ENCODE measurements at regions not wholly inside any gene's neighbourhood (a gene's known extent, or its start where the extent isn't known, plus 50 kb on each side); places are given as distances from the start of the nearest gene placed in this dataset.
"Not testable (repeated sequence)": the region's sequence is repeated elsewhere in the genome, so short reads cannot be mapped to it uniquely, and the experiment has no call there.

GRCh38 chr4:3638080-3638795, 106.0 kb upstream of the LRPAP1 start:
- H3K9me3 Mint-ChIP-seq: peaks cover 13% of the 10 kb centered on the region

GRCh38 chr4:3637326-3638016, 105.2 kb upstream of the LRPAP1 start:
- no peak for TF ChIP-seq EZH2 (IDR thresholded peaks at IDR 0.05)
- no peak for TF ChIP-seq CTCF (IDR thresholded peaks at IDR 0.05)
- no peak for TF ChIP-seq EZH2phosphoT487 (IDR thresholded peaks at IDR 0.05)
- no peak overlapping the region for H3K4me2 ChIP-seq
- H3K27me3 Mint-ChIP-seq (ENCODE audit: insufficient read depth, low read depth): peaks cover 4% of the 10 kb centered on the region
- peaks cover 1% of the 10 kb centered on the region for H3K36me3 Mint-ChIP-seq
- H3K9me3 Mint-ChIP-seq: peaks cover 15% of the 10 kb centered on the region
- H3K4me3 ChIP-seq: no peak overlapping the region
- H3K36me3 ChIP-seq: no peaks in the 10 kb centered on the region
- H4K20me1 ChIP-seq (ENCODE audit: low read depth): no peaks in the 10 kb centered on the region
- H3K9me3 ChIP-seq (ENCODE audit: low read depth): no peaks in the 10 kb centered on the region
- no peak overlapping the region for H3K27ac Mint-ChIP-seq
- H3K79me2 ChIP-seq (ENCODE audit: low read depth): no peaks in the 10 kb centered on the region
- peaks cover 9% of the 10 kb centered on the region for H3K4me1 Mint-ChIP-seq
- no peak for DNase-seq (ENCODE audit: low spot score)
- no peak overlapping the region for H3K4me3 Mint-ChIP-seq
- no peak overlapping the region for H2AFZ ChIP-seq (replicated peaks)
- H3K27ac ChIP-seq: no peak overlapping the region
- H3K4me1 ChIP-seq: no peaks in the 10 kb centered on the region
- H3K27me3 ChIP-seq: no peaks in the 10 kb centered on the region
- H3F3A ChIP-seq (ENCODE audit: low read depth): no peaks in the 10 kb centered on the region
- no peak overlapping the region for H3K9ac ChIP-seq

More at GRCh38 chr4:3638080-3638795, 106.0 kb upstream of the LRPAP1 start:
- Mint-ChIP-seq H3K4me3 (no peak overlapping the region), H3K27me3 (ENCODE audit: insufficient read depth, low read depth) (peaks cover 4% of the 10 kb centered on the region), H3K36me3 (no peaks in the 10 kb centered on the region), H3K4me1 (peaks cover 6% of the 10 kb centered on the region), H3K27ac (no peak overlapping the region)
- Histone ChIP-seq H3F3A (ENCODE audit: low read depth) (no peaks in the 10 kb centered on the region), H3K27me3 (no peaks in the 10 kb centered on the region), H3K9ac (no peak overlapping the region), H3K4me2 (no peak overlapping the region), H3K36me3 (no peaks in the 10 kb centered on the region), H3K27ac (no peak overlapping the region), H3K79me2 (ENCODE audit: low read depth) (no peaks in the 10 kb centered on the region), H3K4me1 (no peaks in the 10 kb centered on the region), H4K20me1 (ENCODE audit: low read depth) (no peaks in the 10 kb centered on the region), H3K4me3 (no peak overlapping the region), H2AFZ (replicated peaks) (no peak overlapping the region), H3K9me3 (ENCODE audit: low read depth) (no peaks in the 10 kb centered on the region)
- DNase-seq (ENCODE audit: low spot score): no peak
- TF ChIP-seq EZH2 (IDR thresholded peaks at IDR 0.05) (no peak), EZH2phosphoT487 (IDR thresholded peaks at IDR 0.05) (no peak), CTCF (IDR thresholded peaks at IDR 0.05) (no peak)

- no peak overlapping the region for H3K4me3 Mint-ChIP-seq
- H3K36me3 Mint-ChIP-seq: peaks cover 1% of the 10 kb centered on the region
- no peaks in the 10 kb centered on the region for H3K36me3 ChIP-seq
- peaks cover 16% of the 10 kb centered on the region for H3K4me1 Mint-ChIP-seq
- H4K20me1 ChIP-seq (ENCODE audit: low read depth): no peaks in the 10 kb centered on the region
- no peaks in the 10 kb centered on the region for H3K79me2 ChIP-seq (ENCODE audit: low read depth)
- no peaks in the 10 kb centered on the region for H3K9me3 ChIP-seq (ENCODE audit: low read depth)
- no peaks in the 10 kb centered on the region for H3F3A ChIP-seq (ENCODE audit: low read depth)
- no peak for DNase-seq (ENCODE audit: low spot score)
- H3K9me3 Mint-ChIP-seq: peaks cover 17% of the 10 kb centered on the region
- H3K4me3 ChIP-seq: no peak overlapping the region
- no peak overlapping the region for H2AFZ ChIP-seq (replicated peaks)
- peaks cover 4% of the 10 kb centered on the region for H3K27me3 Mint-ChIP-seq (ENCODE audit: insufficient read depth, low read depth)
- H3K27ac Mint-ChIP-seq: no peak overlapping the region
- H3K27me3 ChIP-seq: no peaks in the 10 kb centered on the region
- no peak overlapping the region for H3K4me2 ChIP-seq
- H3K9ac ChIP-seq: no peak overlapping the region
- TF ChIP-seq EZH2 (IDR thresholded peaks at IDR 0.05) (no peak), CTCF (IDR thresholded peaks at IDR 0.05) (no peak), EZH2phosphoT487 (IDR thresholded peaks at IDR 0.05) (no peak)
- no peak overlapping the region for H3K27ac ChIP-seq
- no peaks in the 10 kb centered on the region for H3K4me1 ChIP-seq
These were observed 104.6 kb upstream of the LRPAP1 start for GRCh38 chr4:3636646-3637320.

GRCh38 chr4:3636020-3636419, 103.8 kb upstream of the LRPAP1 start:
- not testable (repeated sequence) for H3K4me2 ChIP-seq; H3K27ac ChIP-seq; H3K27me3 ChIP-seq; H3K79me2 ChIP-seq (ENCODE audit: low read depth); H3K27ac Mint-ChIP-seq; H3K36me3 Mint-ChIP-seq; DNase-seq (ENCODE audit: low spot score); H3K4me1 ChIP-seq; H3K4me3 Mint-ChIP-seq; H3F3A ChIP-seq (ENCODE audit: low read depth); H2AFZ ChIP-seq (replicated peaks); H3K4me3 ChIP-seq; H3K27me3 Mint-ChIP-seq (ENCODE audit: insufficient read depth, low read depth); H4K20me1 ChIP-seq (ENCODE audit: low read depth); H3K9ac ChIP-seq; H3K9me3 ChIP-seq (ENCODE audit: low read depth); H3K36me3 ChIP-seq
- Mint-ChIP-seq H3K4me1 (peaks cover 20% of the 10 kb centered on the region), H3K9me3 (peaks cover 17% of the 10 kb centered on the region)
